GM12878 (cell line): ENCODE measurements at regions not wholly inside any gene's neighbourhood (a gene's known extent, or its start where the extent isn't known, plus 50 kb on each side); places are given as distances from the start of the nearest gene placed in this dataset.

ENCODE experiments used
- ATAC-seq: fragments of 200-7000 bp; cut with Tn5 transposase; 3 replicates; pipeline ENCODE4 v1.9.1; 2020; ENCODE audit warnings: mild to moderate bottlenecking, moderate library complexity
- BruUV-seq: library from RNA; stranded (reverse); fragments of 400-500 nt; replicated peaks from 2 replicates; lab custom pipeline; 2021; lab: Mats Ljungman, UMichigan
- CTCF ChIA-PET: fragments of 300-600 bp; sonication (Branson Sonifier 250); formaldehyde crosslinking; extraction: SDS; loops from one replicate; lab custom pipeline; 2021; ENCODE audit warnings: inconsistent platforms; lab: Yijun Ruan, JAX
- POLR2A ChIA-PET: fragments of 350-600 bp; formaldehyde crosslinking; extraction: SDS; loops from one replicate; lab custom pipeline; 2021; ENCODE audit warnings: inconsistent platforms; lab: Charles Lee
- RAD21 ChIA-PET: fragments of 300-600 bp; sonication (Branson Sonifier 250); formaldehyde crosslinking; loops from one replicate; lab custom pipeline; 2023; ENCODE audit warnings: antibody characterized with exemption; ENCODE audit not compliant: unreplicated experiment; lab: Charles Lee
- SMC1A ChIA-PET: fragments of 300-600 bp; sonication (Branson Sonifier 250); formaldehyde crosslinking; loops from one replicate; lab custom pipeline; 2023; ENCODE audit not compliant: unreplicated experiment, uncharacterized antibody; lab: Charles Lee
- DNase-seq: peaks from one replicate; pipeline ENCODE4 v3.0.0-alpha.2; 2011; ENCODE audit warnings: low read depth, low spot score
- FAIRE-seq: peaks from 3 replicates; lab custom pipeline; 2011; peaks lifted over from hg19 to GRCh38; lab: Jason Lieb, UNC
- H2AFZ ChIP-seq: 2 replicates; pipeline ENCODE4 v1.6.0; 2011; ENCODE audit warnings: low read depth, low read length, control low read depth; ENCODE audit not compliant: control insufficient read depth
- H3K27ac ChIP-seq: 2 replicates; pipeline ENCODE4 v1.5.1; 2011; ENCODE audit warnings: control low read depth; ENCODE audit not compliant: control insufficient read depth, insufficient read depth
- H3K27me3 ChIP-seq, 2 experiments: replicated peaks in 1 of 2; 2 replicates each; pipeline versions ENCODE4 v1.6.0 to v1.6.1; 2011; ENCODE audit warnings: low read length in 1 of 2; ENCODE audit not compliant: control insufficient read depth in 2 of 2, insufficient read depth in 2 of 2
- H3K36me3 ChIP-seq, 2 experiments: 2 replicates each; pipeline ENCODE4 v1.5.1; 2011; ENCODE audit warnings: low read length in 1 of 2; ENCODE audit not compliant: control insufficient read depth in 2 of 2, insufficient read depth in 2 of 2
- H3K4me1 ChIP-seq: 2 replicates; pipeline ENCODE4 v1.6.1; 2011; ENCODE audit warnings: mild to moderate bottlenecking, low read length, moderate library complexity, mixed read lengths; ENCODE audit not compliant: control insufficient read depth, insufficient read depth
- H3K4me2 ChIP-seq: 2 replicates; pipeline ENCODE4 v1.6.0; 2011; ENCODE audit warnings: control low read depth; ENCODE audit not compliant: control insufficient read depth, insufficient read depth
- H3K4me3 ChIP-seq: fragments of 200-600 bp; sonication (generic); 2 replicates; pipeline ENCODE4 v1.5.1; 2016
- H3K79me2 ChIP-seq: 2 replicates; pipeline ENCODE4 v1.6.0; 2011; ENCODE audit warnings: low read length; ENCODE audit not compliant: control insufficient read depth, insufficient read depth
- H3K9ac ChIP-seq: 2 replicates; pipeline ENCODE4 v1.8.0; 2011; ENCODE audit warnings: low read length, control low read depth, mixed read lengths; ENCODE audit not compliant: control insufficient read depth, insufficient read depth
- H3K9me3 ChIP-seq: replicated peaks from 3 replicates; pipeline ENCODE4 v1.5.1; 2011; ENCODE audit warnings: mild to moderate bottlenecking, low read length; ENCODE audit not compliant: control insufficient read depth, insufficient read depth
- H4K20me1 ChIP-seq: 2 replicates; pipeline ENCODE4 v1.6.0; 2011; ENCODE audit not compliant: control insufficient read depth, insufficient read depth
- TCF12 ChIP-seq: IDR thresholded peaks from 2 replicates; pipeline ENCODE4 v1.6.1; 2011; ENCODE audit warnings: low read depth, mild to moderate bottlenecking, low read length
- TCF3 ChIP-seq: IDR thresholded peaks from 2 replicates; pipeline ENCODE4 v1.6.1; 2012; ENCODE audit warnings: low read depth, mild to moderate bottlenecking, low read length, borderline replicate concordance; ENCODE audit not compliant: insufficient read depth
- ZNF274 ChIP-seq: IDR thresholded peaks from one replicate; pipeline ENCODE4 v1.8.0; 2011; ENCODE audit not compliant: insufficient read length, insufficient read depth
- in situ Hi-C: fragments of 300-500 bp; cut with MboI; formaldehyde crosslinking; loops from 9 replicates; pipeline ENCODE4 v1.14.3; 2018; ENCODE audit warnings: mixed read lengths
- intact Hi-C: fragments of 100-400 bp; cut with micrococcal nuclease; formaldehyde crosslinking; loops from one replicate; pipeline ENCODE4 v1.14.2; 2022; ENCODE audit not compliant: unreplicated experiment
- TF ChIP-seq, protein P1 (sequence below): IDR thresholded peaks from 2 replicates; pipeline ENCODE4 v1.6.1; 2012; ENCODE audit warnings: improper control_type of control experiment, low read depth, low read length; ENCODE audit not compliant: insufficient replicate concordance

DNA sequence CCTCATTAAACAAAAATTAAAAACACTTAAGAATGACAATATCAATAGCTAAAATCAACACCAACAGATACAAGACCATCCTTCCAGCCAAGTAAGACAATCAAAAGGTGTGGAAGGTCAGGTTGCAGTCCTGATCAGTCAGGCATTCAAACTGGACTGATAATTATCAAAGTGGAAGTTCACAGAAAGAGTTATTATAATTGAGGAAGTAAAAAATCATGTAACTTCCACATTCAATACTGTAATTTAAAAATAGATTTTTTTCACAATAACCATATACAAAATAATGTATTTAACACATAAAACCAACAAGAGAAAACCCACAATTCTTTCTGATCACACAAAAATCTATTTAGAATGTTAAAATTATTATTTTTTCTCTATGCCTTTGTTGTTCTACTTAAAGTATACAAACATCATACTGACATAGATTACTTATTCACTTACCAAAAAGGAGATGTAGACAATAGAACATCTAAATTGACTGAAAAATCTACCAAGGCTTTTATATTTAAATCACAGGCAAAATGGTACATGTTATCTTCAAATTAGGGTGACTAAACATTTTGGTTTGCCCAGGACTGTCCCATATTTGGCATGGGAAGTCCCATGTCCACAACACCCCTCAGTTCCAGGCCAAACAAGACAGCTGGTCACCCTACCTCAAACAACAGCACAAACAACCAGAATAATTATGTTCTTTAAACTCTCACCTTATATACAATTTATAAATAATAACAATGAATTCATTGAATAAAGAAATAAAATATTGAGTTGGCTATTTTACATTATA is 142.5 kb upstream of the SLC24A2 start:
- no peak for TF ChIP-seq ZNF274
- TF ChIP-seq, protein P1, sequence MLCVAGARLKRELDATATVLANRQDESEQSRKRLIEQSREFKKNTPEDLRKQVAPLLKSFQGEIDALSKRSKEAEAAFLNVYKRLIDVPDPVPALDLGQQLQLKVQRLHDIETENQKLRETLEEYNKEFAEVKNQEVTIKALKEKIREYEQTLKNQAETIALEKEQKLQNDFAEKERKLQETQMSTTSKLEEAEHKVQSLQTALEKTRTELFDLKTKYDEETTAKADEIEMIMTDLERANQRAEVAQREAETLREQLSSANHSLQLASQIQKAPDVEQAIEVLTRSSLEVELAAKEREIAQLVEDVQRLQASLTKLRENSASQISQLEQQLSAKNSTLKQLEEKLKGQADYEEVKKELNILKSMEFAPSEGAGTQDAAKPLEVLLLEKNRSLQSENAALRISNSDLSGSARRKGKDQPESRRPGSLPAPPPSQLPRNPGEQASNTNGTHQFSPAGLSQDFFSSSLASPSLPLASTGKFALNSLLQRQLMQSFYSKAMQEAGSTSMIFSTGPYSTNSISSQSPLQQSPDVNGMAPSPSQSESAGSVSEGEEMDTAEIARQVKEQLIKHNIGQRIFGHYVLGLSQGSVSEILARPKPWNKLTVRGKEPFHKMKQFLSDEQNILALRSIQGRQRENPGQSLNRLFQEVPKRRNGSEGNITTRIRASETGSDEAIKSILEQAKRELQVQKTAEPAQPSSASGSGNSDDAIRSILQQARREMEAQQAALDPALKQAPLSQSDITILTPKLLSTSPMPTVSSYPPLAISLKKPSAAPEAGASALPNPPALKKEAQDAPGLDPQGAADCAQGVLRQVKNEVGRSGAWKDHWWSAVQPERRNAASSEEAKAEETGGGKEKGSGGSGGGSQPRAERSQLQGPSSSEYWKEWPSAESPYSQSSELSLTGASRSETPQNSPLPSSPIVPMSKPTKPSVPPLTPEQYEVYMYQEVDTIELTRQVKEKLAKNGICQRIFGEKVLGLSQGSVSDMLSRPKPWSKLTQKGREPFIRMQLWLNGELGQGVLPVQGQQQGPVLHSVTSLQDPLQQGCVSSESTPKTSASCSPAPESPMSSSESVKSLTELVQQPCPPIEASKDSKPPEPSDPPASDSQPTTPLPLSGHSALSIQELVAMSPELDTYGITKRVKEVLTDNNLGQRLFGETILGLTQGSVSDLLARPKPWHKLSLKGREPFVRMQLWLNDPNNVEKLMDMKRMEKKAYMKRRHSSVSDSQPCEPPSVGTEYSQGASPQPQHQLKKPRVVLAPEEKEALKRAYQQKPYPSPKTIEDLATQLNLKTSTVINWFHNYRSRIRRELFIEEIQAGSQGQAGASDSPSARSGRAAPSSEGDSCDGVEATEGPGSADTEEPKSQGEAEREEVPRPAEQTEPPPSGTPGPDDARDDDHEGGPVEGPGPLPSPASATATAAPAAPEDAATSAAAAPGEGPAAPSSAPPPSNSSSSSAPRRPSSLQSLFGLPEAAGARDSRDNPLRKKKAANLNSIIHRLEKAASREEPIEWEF, result no peak
- TF ChIP-seq TCF12, result no peak
- no peak for TF ChIP-seq TCF3
- H3K36me3 ChIP-seq, result no peaks in the 10 kb centered on the region
- H3K9ac ChIP-seq, result no peak overlapping the region
- RAD21 ChIA-PET, result no interaction called here
- H2AFZ ChIP-seq, result no peak overlapping the region
- in situ Hi-C loops, result no loop called here
- no peaks in the 10 kb centered on the region; a peak in 1 of 4 replicates for H3K27me3 ChIP-seq
- ATAC-seq (no peak), FAIRE-seq (no peak), DNase-seq (no peak)
- H3K27ac ChIP-seq, result no peak overlapping the region
- POLR2A ChIA-PET, result no interaction called here
- H3K4me1 ChIP-seq, result no peaks in the 10 kb centered on the region; the same call in 1 of the 2 replicates
- H3K4me2 ChIP-seq, result no peak overlapping the region
- H3K79me2 ChIP-seq, result no peaks in the 10 kb centered on the region
- intact Hi-C loops, result no loop called here
- no peak overlapping the region for H3K4me3 ChIP-seq
- SMC1A ChIA-PET, result interaction anchor here (0.6 kb wide), 1 partner anchor 547 kb away, joined by 3 read pairs; no protein-coding TSS in a partner anchor
- no TSS peak for BruUV-seq
- no peaks in the 10 kb centered on the region for H4K20me1 ChIP-seq
- H3K9me3 ChIP-seq, result no peaks in the 10 kb centered on the region
- CTCF ChIA-PET, result interaction anchor here (0.6 to 2.6 kb wide), 4 partner anchors 15 to 1179 kb away, joined by 3 to 12 read pairs (median 6); no protein-coding TSS in a partner anchor
